K562 (cell line): ENCODE measurements at regions not wholly inside any gene's neighbourhood (a gene's known extent, or its start where the extent isn't known, plus 50 kb on each side); places are given as distances from the start of the nearest gene placed in this dataset.

Experiments used
- BHLHE40 ChIP-seq: IDR thresholded peaks from 2 replicates; pipeline ENCODE4 v1.6.1; 2011; ENCODE audit warnings: low read length, improper control_type of control experiment
- CTCF ChIP-seq, 3 experiments: IDR thresholded peaks in 2 of 3; conservative IDR thresholded peaks in 1 of 3; 2 replicates each; pipeline ENCODE4 v1.5.1; 2011 to 2012; ENCODE audit warnings: low read length in 3 of 3, mild to moderate bottlenecking in 3 of 3, control low read depth in 2 of 3, improper control_type of control experiment in 1 of 3, inconsistent platforms in 1 of 3, low read depth in 1 of 3, mixed read lengths in 1 of 3, moderate library complexity in 1 of 3; ENCODE audit not compliant: insufficient read depth in 2 of 3
- EHMT2 ChIP-seq: fragments of 450-650 bp; IDR thresholded peaks from 2 replicates; pipeline ENCODE4 v1.6.1; 2018; ENCODE audit warnings: antibody characterized with exemption
- EP300 ChIP-seq: IDR thresholded peaks from 2 replicates; pipeline ENCODE4 v1.6.1; 2012; ENCODE audit warnings: low read length, improper control_type of control experiment
- EZH2 ChIP-seq: IDR thresholded peaks from 2 replicates; pipeline ENCODE4 v1.6.1; 2012; ENCODE audit warnings: low read depth, mild to moderate bottlenecking, inconsistent platforms, low read length, borderline replicate concordance
- GTF2E2 ChIP-seq: fragments of 200-800 bp; sonication (Bioruptor generic); IDR thresholded peaks from 2 replicates; pipeline ENCODE4 v1.6.1; 2016; ENCODE audit warnings: missing genetic modification characterization, missing compliant biosample characterization
- HSF4 ChIP-seq: fragments of 250-450 bp; sonication (Bioruptor Pico); IDR thresholded peaks from 2 replicates; pipeline ENCODE4 v2.1.2; 2022; ENCODE audit warnings: mild to moderate bottlenecking, moderate library complexity, borderline replicate concordance
- SNRNP70 ChIP-seq: fragments of 200-400 bp; formaldehyde crosslinking; optimal IDR thresholded peaks from 2 replicates; pipeline ENCODE3; 2017; ENCODE audit warnings: low read depth, low read length
- ZNF232 ChIP-seq: sonication (generic); formaldehyde crosslinking; IDR thresholded peaks from 2 replicates; pipeline ENCODE4 v1.8.0; 2022; ENCODE audit warnings: mild to moderate bottlenecking, missing genetic modification reagents
- ZNF830 ChIP-seq: fragments of 250-450 bp; sonication (Bioruptor Pico); IDR thresholded peaks from 2 replicates; pipeline ENCODE4 v1.5.0; 2021; ENCODE audit warnings: mild to moderate bottlenecking
- TF ChIP-seq, protein P1 (sequence below), 2 experiments: fragments of 450-650 bp; formaldehyde crosslinking in 1 of 2; IDR thresholded peaks; 2 replicates each; pipeline versions ENCODE4 v1.4.0 to v1.6.1; 2014 to 2020; ENCODE audit warnings: mild to moderate bottlenecking in 2 of 2, borderline replicate concordance in 1 of 2, low read depth in 1 of 2

GRCh38 chr3:15919971-15920370, 122.2 kb upstream of the ANKRD28 start:
- TF ChIP-seq SNRNP70 (no peak), EZH2 (no peak), EP300 (no peak), ZNF232 (CRISPR knock-in tag) (no peak), GTF2E2 (tag) (no peak), EHMT2 (no peak), CTCF (IDR thresholded peaks at IDR 0.05 in 2 of 3, conservative IDR thresholded peaks at IDR 0.05 in 1 of 3; ENCODE audit: insufficient read depth in 2 of 3, low read depth in 1 of 3, low read length in 3 of 3) (no peak), BHLHE40 (no peak), ZNF830 (CRISPR knock-in tag) (no peak), HSF4 (no peak)
- TF ChIP-seq, protein P1, sequence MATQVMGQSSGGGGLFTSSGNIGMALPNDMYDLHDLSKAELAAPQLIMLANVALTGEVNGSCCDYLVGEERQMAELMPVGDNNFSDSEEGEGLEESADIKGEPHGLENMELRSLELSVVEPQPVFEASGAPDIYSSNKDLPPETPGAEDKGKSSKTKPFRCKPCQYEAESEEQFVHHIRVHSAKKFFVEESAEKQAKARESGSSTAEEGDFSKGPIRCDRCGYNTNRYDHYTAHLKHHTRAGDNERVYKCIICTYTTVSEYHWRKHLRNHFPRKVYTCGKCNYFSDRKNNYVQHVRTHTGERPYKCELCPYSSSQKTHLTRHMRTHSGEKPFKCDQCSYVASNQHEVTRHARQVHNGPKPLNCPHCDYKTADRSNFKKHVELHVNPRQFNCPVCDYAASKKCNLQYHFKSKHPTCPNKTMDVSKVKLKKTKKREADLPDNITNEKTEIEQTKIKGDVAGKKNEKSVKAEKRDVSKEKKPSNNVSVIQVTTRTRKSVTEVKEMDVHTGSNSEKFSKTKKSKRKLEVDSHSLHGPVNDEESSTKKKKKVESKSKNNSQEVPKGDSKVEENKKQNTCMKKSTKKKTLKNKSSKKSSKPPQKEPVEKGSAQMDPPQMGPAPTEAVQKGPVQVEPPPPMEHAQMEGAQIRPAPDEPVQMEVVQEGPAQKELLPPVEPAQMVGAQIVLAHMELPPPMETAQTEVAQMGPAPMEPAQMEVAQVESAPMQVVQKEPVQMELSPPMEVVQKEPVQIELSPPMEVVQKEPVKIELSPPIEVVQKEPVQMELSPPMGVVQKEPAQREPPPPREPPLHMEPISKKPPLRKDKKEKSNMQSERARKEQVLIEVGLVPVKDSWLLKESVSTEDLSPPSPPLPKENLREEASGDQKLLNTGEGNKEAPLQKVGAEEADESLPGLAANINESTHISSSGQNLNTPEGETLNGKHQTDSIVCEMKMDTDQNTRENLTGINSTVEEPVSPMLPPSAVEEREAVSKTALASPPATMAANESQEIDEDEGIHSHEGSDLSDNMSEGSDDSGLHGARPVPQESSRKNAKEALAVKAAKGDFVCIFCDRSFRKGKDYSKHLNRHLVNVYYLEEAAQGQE (IDR thresholded peaks at IDR 0.05; ENCODE audit: borderline replicate concordance), result no peak
- TF ChIP-seq, protein P1 (CRISPR knock-in tag; IDR thresholded peaks at IDR 0.05; ENCODE audit: low read depth), result no peak
